ENCODE measurements at regions not wholly inside any gene's neighbourhood (a gene's known extent, or its start where the extent isn't known, plus 50 kb on each side); places are given as distances from the start of the nearest gene placed in this dataset.
"Not testable (repeated sequence)": the region's sequence is repeated elsewhere in the genome, so short reads cannot be mapped to it uniquely, and the experiment has no call there.

DNA sequence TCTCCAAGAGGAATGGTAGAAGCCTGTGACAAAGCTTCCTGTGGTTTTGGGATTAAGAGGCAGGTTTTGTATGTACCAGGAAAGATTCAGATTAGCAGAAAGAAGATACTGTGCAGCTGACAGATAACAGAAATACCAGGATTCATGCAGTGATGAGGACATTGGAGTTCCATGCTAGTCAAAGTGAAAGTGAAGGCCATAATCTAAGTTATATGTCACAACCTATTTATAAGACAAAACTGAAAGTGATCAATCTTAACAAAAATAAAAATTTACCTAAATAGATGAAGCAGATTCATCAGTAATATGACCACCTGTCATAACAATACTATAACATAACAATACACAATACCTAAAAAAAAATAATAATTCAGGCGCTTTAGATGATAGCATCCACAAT, 1305.2 kb upstream of the PCDH9 start:
- H3K27me3 ChIP-seq (ENCODE audit: control insufficient read depth in 2 of 2, insufficient read depth in 2 of 2, low read length in 2 of 2): no peaks in the 10 kb centered on the region
- H3K9me1 ChIP-seq (ENCODE audit: control insufficient read depth, insufficient read depth, low read length): no peaks in the 10 kb centered on the region
- ChIA-PET CTCF (ENCODE audit: low intra/inter-chr PET ratio) (no interaction called here), POLR2A (no interaction called here)
- no peak overlapping the region for H3K4me3 ChIP-seq
- BruUV-seq (replicated peaks): no TSS peak
- H4K20me1 ChIP-seq (replicated peaks; ENCODE audit: control insufficient read depth, insufficient read depth, low read length): no peaks in the 10 kb centered on the region
- WGBS (ENCODE audit: insufficient coverage, low coverage, missing lambda C conversion rate): 18% methylated on average over 1 of the region's 1 CpG
- in situ Hi-C loops (cut with MboI): no loop called here
- TF ChIP-seq MAFK (IDR thresholded peaks at IDR 0.05; ENCODE audit: low read length): no peak
- no peak for TF ChIP-seq STAT5B (CRISPR knock-in tag; IDR thresholded peaks at IDR 0.05)
- TF ChIP-seq, protein P1, sequence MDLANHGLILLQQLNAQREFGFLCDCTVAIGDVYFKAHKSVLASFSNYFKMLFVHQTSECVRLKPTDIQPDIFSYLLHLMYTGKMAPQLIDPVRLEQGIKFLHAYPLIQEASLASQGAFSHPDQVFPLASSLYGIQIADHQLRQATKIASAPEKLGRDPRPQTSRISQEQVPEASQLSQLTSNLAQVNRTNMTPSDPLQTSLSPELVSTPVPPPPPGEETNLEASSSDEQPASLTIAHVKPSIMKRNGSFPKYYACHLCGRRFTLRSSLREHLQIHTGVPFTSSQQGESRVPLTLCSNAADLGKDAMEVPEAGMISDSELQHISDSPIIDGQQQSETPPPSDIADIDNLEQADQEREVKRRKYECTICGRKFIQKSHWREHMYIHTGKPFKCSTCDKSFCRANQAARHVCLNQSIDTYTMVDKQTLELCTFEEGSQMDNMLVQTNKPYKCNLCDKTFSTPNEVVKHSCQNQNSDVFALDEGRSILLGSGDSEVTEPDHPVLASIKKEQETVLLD (IDR thresholded peaks at IDR 0.05): no peak
- no peak for TF ChIP-seq CHD4 (IDR thresholded peaks at IDR 0.05; ENCODE audit: insufficient read depth, insufficient replicate concordance, low read depth, low read length, poor library complexity, severe bottlenecking)
- TF ChIP-seq HOXB6 (CRISPR knock-in tag; IDR thresholded peaks at IDR 0.05; ENCODE audit: borderline replicate concordance): no peak
- TF ChIP-seq U2AF2 (optimal IDR thresholded peaks at IDR 0.05; ENCODE audit: low read depth, low read length): no peak
- TF ChIP-seq FOXA3 (CRISPR knock-in tag; conservative IDR thresholded peaks at IDR 0.05 in 1 of 2, IDR thresholded peaks at IDR 0.05 in 1 of 2): no peak
- ATAC-seq (no peak), FAIRE-seq (no peak), DNase-seq (ENCODE audit: extremely low read depth in 1 of 4, low spot score in 3 of 4) (no peak)
- no peaks in the 10 kb centered on the region for H3K9me3 ChIP-seq (replicated peaks; ENCODE audit: control insufficient read depth, insufficient read depth, low read depth, low read length)
- no peak overlapping the region for H3K4me2 ChIP-seq (ENCODE audit: insufficient read depth, low read length)
- no peaks in the 10 kb centered on the region for H3K79me2 ChIP-seq (ENCODE audit: control insufficient read depth, insufficient read depth, low read length)
- intact Hi-C loops (cut with micrococcal nuclease): no loop called here
- no peaks in the 10 kb centered on the region for H3K36me3 ChIP-seq (ENCODE audit: control insufficient read depth, insufficient read depth, low read length)
- H3K4me1 ChIP-seq (replicated peaks in 1 of 2; ENCODE audit: control insufficient read depth in 2 of 2, insufficient read depth in 2 of 2, low read length in 2 of 2): no peaks in the 10 kb centered on the region
- H3K9ac ChIP-seq (ENCODE audit: insufficient read depth in 1 of 2, low read depth in 2 of 2, low read length in 2 of 2): no peak overlapping the region
- H3K27ac ChIP-seq (ENCODE audit: extremely low read depth, low read depth, low read length): no peak overlapping the region
- no peak overlapping the region for H2AFZ ChIP-seq (ENCODE audit: low read depth, low read length)

DNA sequence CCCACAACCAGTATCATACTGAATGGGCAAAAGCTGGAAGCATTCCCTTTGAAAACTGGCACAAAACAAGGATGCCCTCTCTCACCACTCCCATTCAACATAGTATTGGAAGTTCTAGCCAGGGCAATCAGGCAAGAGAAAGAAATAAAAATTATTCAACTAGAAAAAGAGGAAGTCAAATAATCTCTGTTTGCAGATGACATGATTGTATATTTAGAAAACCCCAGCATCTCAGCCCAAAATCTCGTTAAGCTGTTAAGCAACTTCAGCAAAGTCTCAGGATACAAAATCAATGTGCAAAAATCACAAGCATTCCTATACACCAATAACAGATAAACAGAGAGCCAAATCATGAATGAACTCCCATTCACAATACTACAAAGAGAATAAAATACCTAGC, 1297.0 kb upstream of the PCDH9 start:
- ATAC-seq; POLR2A ChIA-PET; in situ Hi-C loops (cut with MboI); H3K36me3 ChIP-seq (ENCODE audit: control insufficient read depth, insufficient read depth, low read length); FAIRE-seq; H3K79me2 ChIP-seq (ENCODE audit: control insufficient read depth, insufficient read depth, low read length); H3K27me3 ChIP-seq (ENCODE audit: control insufficient read depth in 2 of 2, insufficient read depth in 2 of 2, low read length in 2 of 2); H3K27ac ChIP-seq (ENCODE audit: extremely low read depth, low read depth, low read length); H3K4me1 ChIP-seq (replicated peaks in 1 of 2; ENCODE audit: control insufficient read depth in 2 of 2, insufficient read depth in 2 of 2, low read length in 2 of 2); H3K9me3 ChIP-seq (replicated peaks; ENCODE audit: control insufficient read depth, insufficient read depth, low read depth, low read length); BruUV-seq (replicated peaks); CTCF ChIA-PET (ENCODE audit: low intra/inter-chr PET ratio); H2AFZ ChIP-seq (ENCODE audit: low read depth, low read length); H3K9me1 ChIP-seq (ENCODE audit: control insufficient read depth, insufficient read depth, low read length); DNase-seq (ENCODE audit: extremely low read depth in 1 of 4, low spot score in 3 of 4); H3K4me2 ChIP-seq (ENCODE audit: insufficient read depth, low read length); H4K20me1 ChIP-seq (replicated peaks; ENCODE audit: control insufficient read depth, insufficient read depth, low read length); H3K4me3 ChIP-seq; H3K9ac ChIP-seq (ENCODE audit: insufficient read depth in 1 of 2, low read depth in 2 of 2, low read length in 2 of 2); intact Hi-C loops (cut with micrococcal nuclease): not testable (repeated sequence)
- no CpG with 5 or more reads among the region's 1 CpG for WGBS (ENCODE audit: insufficient coverage, low coverage, missing lambda C conversion rate)

All from K562 (cell line).